ENCODE measurements at regions not wholly inside any gene's neighbourhood (a gene's known extent, or its start where the extent isn't known, plus 50 kb on each side); places are given as distances from the start of the nearest gene placed in this dataset.

DNA sequence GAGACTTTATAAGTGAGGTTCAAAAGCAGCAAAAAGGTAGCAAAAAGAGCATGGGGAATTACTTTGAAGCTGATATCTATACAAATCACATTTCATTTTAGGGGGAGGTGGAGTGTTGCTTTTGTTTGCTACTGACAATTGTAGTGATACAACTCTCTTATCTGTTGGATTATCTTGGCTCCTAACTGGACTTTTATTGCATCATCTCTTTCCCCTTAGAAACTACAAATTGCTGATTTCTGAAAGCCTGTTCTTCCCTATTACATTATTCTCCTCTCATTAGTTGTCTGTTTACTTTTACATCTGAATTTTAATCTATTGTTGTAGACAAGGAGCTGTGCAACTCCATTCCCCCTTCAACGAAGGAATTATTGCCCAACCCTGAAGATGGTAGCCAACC lies 75.0 kb upstream of the GNPDA2 start:
- TF ChIP-seq ZFP30 (CRISPR knock-in tag; IDR thresholded peaks at IDR 0.05), result no peak
- TF ChIP-seq, protein P1, sequence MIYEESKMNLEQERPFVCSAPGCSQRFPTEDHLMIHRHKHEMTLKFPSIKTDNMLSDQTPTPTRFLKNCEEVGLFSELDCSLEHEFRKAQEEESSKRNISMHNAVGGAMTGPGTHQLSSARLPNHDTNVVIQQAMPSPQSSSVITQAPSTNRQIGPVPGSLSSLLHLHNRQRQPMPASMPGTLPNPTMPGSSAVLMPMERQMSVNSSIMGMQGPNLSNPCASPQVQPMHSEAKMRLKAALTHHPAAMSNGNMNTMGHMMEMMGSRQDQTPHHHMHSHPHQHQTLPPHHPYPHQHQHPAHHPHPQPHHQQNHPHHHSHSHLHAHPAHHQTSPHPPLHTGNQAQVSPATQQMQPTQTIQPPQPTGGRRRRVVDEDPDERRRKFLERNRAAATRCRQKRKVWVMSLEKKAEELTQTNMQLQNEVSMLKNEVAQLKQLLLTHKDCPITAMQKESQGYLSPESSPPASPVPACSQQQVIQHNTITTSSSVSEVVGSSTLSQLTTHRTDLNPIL (CRISPR knock-in tag; IDR thresholded peaks at IDR 0.05; ENCODE audit: low read depth), result no peak
- TF ChIP-seq, protein P2, sequence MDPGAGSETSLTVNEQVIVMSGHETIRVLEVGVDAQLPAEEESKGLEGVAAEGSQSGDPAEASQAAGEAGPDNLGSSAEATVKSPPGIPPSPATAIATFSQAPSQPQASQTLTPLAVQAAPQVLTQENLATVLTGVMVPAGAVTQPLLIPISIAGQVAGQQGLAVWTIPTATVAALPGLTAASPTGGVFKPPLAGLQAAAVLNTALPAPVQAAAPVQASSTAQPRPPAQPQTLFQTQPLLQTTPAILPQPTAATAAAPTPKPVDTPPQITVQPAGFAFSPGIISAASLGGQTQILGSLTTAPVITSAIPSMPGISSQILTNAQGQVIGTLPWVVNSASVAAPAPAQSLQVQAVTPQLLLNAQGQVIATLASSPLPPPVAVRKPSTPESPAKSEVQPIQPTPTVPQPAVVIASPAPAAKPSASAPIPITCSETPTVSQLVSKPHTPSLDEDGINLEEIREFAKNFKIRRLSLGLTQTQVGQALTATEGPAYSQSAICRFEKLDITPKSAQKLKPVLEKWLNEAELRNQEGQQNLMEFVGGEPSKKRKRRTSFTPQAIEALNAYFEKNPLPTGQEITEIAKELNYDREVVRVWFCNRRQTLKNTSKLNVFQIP (CRISPR knock-in tag; IDR thresholded peaks at IDR 0.05; ENCODE audit: borderline replicate concordance, low read depth), result no peak
- no peak for TF ChIP-seq RARB (CRISPR knock-in tag; IDR thresholded peaks at IDR 0.05)
- TF ChIP-seq SNAI2 (CRISPR knock-in tag; IDR thresholded peaks at IDR 0.05), result no peak
- no peak for TF ChIP-seq GLIS3 (CRISPR knock-in tag; IDR thresholded peaks at IDR 0.05)
- no peak for TF ChIP-seq ARNTL (CRISPR knock-in tag; IDR thresholded peaks at IDR 0.05; ENCODE audit: borderline replicate concordance, low read depth)
- TF ChIP-seq ZC3H10 (CRISPR knock-in tag; IDR thresholded peaks at IDR 0.05), result no peak
- TF ChIP-seq ZNF70 (CRISPR knock-in tag; IDR thresholded peaks at IDR 0.05), result no peak
- TF ChIP-seq, protein P3, sequence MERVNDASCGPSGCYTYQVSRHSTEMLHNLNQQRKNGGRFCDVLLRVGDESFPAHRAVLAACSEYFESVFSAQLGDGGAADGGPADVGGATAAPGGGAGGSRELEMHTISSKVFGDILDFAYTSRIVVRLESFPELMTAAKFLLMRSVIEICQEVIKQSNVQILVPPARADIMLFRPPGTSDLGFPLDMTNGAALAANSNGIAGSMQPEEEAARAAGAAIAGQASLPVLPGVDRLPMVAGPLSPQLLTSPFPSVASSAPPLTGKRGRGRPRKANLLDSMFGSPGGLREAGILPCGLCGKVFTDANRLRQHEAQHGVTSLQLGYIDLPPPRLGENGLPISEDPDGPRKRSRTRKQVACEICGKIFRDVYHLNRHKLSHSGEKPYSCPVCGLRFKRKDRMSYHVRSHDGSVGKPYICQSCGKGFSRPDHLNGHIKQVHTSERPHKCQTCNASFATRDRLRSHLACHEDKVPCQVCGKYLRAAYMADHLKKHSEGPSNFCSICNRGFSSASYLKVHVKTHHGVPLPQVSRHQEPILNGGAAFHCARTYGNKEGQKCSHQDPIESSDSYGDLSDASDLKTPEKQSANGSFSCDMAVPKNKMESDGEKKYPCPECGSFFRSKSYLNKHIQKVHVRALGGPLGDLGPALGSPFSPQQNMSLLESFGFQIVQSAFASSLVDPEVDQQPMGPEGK (CRISPR knock-in tag; IDR thresholded peaks at IDR 0.05; ENCODE audit: borderline replicate concordance), result no peak
- TF ChIP-seq ESRRG (CRISPR knock-in tag; IDR thresholded peaks at IDR 0.05), result no peak
- TF ChIP-seq CSDC2 (CRISPR knock-in tag; IDR thresholded peaks at IDR 0.05), result no peak
- TF ChIP-seq, protein P4, sequence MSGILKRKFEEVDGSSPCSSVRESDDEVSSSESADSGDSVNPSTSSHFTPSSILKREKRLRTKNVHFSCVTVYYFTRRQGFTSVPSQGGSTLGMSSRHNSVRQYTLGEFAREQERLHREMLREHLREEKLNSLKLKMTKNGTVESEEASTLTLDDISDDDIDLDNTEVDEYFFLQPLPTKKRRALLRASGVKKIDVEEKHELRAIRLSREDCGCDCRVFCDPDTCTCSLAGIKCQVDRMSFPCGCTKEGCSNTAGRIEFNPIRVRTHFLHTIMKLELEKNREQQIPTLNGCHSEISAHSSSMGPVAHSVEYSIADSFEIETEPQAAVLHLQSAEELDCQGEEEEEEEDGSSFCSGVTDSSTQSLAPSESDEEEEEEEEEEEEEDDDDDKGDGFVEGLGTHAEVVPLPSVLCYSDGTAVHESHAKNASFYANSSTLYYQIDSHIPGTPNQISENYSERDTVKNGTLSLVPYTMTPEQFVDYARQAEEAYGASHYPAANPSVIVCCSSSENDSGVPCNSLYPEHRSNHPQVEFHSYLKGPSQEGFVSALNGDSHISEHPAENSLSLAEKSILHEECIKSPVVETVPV (CRISPR knock-in tag; IDR thresholded peaks at IDR 0.05), result no peak
- no peak for TF ChIP-seq TCF4 (CRISPR knock-in tag; IDR thresholded peaks at IDR 0.05; ENCODE audit: borderline replicate concordance)
- no peak for TF ChIP-seq ZFP3 (CRISPR knock-in tag; IDR thresholded peaks at IDR 0.05)
- no peak for TF ChIP-seq ZNF565 (CRISPR knock-in tag; conservative IDR thresholded peaks at IDR 0.05; ENCODE audit: low read depth)
- no peak for ATAC-seq

DNA sequence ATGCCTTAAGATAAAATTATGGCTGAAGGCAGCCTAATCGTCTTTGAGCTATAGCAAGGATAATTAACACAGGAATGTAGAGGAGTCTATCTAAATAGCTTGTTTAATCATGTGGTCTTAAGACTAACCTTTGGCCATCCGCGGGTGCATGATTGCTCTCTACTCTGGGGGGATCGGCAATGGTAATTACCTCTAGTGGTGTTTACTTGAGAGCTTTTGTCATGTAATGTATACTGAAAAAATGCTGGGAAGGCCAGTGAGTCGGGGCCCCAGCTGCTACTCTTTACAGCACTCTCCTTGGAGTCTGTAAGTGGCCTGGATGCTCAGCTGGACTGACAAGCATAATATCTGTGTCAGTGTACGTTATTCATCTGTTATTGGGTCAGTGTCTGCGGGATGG lies 65.5 kb upstream of the GNPDA2 start:
- TF ChIP-seq, protein P1 (CRISPR knock-in tag; IDR thresholded peaks at IDR 0.05; ENCODE audit: low read depth), result no peak
- no peak for TF ChIP-seq ZFP30 (CRISPR knock-in tag; IDR thresholded peaks at IDR 0.05)
- TF ChIP-seq CSDC2 (CRISPR knock-in tag; IDR thresholded peaks at IDR 0.05), result no peak
- no peak for TF ChIP-seq BACH2 (CRISPR knock-in tag; IDR thresholded peaks at IDR 0.05; ENCODE audit: borderline replicate concordance)
- TF ChIP-seq, protein P2 (CRISPR knock-in tag; IDR thresholded peaks at IDR 0.05; ENCODE audit: borderline replicate concordance, low read depth), result no peak
- no peak for TF ChIP-seq ZFP3 (CRISPR knock-in tag; IDR thresholded peaks at IDR 0.05)
- ATAC-seq, result no peak

DNA sequence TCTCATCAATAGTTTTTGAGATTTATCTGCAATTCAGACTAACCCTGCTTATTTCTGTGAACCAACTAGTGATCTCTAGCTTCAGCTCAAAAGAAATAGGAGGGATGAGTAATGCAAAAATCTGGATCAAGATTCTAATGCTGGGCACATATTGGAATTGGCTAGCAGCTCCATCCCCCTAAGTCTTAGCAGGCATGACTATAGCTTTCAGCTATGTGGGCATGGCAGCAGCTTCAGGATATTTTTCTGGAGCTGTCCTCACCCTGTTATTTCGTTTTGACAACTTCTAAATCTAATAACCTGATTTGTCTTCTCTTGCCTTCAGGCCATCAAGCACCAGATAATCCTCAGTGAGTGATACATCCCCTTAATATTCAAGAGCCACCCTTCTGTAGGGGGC lies 50.8 kb upstream of the GNPDA2 start:
- no peak for ATAC-seq
- TF ChIP-seq ISL1 (CRISPR knock-in tag; IDR thresholded peaks at IDR 0.05), result no peak
- TF ChIP-seq ZNF8 (CRISPR knock-in tag; IDR thresholded peaks at IDR 0.05), result no peak
- TF ChIP-seq, protein P5, sequence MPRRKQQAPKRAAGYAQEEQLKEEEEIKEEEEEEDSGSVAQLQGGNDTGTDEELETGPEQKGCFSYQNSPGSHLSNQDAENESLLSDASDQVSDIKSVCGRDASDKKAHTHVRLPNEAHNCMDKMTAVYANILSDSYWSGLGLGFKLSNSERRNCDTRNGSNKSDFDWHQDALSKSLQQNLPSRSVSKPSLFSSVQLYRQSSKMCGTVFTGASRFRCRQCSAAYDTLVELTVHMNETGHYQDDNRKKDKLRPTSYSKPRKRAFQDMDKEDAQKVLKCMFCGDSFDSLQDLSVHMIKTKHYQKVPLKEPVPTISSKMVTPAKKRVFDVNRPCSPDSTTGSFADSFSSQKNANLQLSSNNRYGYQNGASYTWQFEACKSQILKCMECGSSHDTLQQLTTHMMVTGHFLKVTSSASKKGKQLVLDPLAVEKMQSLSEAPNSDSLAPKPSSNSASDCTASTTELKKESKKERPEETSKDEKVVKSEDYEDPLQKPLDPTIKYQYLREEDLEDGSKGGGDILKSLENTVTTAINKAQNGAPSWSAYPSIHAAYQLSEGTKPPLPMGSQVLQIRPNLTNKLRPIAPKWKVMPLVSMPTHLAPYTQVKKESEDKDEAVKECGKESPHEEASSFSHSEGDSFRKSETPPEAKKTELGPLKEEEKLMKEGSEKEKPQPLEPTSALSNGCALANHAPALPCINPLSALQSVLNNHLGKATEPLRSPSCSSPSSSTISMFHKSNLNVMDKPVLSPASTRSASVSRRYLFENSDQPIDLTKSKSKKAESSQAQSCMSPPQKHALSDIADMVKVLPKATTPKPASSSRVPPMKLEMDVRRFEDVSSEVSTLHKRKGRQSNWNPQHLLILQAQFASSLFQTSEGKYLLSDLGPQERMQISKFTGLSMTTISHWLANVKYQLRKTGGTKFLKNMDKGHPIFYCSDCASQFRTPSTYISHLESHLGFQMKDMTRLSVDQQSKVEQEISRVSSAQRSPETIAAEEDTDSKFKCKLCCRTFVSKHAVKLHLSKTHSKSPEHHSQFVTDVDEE (CRISPR knock-in tag; IDR thresholded peaks at IDR 0.05), result no peak
- no peak for TF ChIP-seq GLIS3 (CRISPR knock-in tag; IDR thresholded peaks at IDR 0.05)
- no peak for TF ChIP-seq TOX (CRISPR knock-in tag; IDR thresholded peaks at IDR 0.05; ENCODE audit: borderline replicate concordance)
- TF ChIP-seq, protein P3 (CRISPR knock-in tag; IDR thresholded peaks at IDR 0.05; ENCODE audit: borderline replicate concordance), result no peak
- no peak for TF ChIP-seq ESRRG (CRISPR knock-in tag; IDR thresholded peaks at IDR 0.05)
- TF ChIP-seq RARB (CRISPR knock-in tag; IDR thresholded peaks at IDR 0.05), result no peak
- no peak for TF ChIP-seq SNAI2 (CRISPR knock-in tag; IDR thresholded peaks at IDR 0.05)
- no peak for TF ChIP-seq ZFP30 (CRISPR knock-in tag; IDR thresholded peaks at IDR 0.05)
- TF ChIP-seq ZFP3 (CRISPR knock-in tag; IDR thresholded peaks at IDR 0.05), result no peak
- TF ChIP-seq ZNF70 (CRISPR knock-in tag; IDR thresholded peaks at IDR 0.05), result no peak
- no peak for TF ChIP-seq ZNF565 (CRISPR knock-in tag; conservative IDR thresholded peaks at IDR 0.05; ENCODE audit: low read depth)
- TF ChIP-seq ARNTL (CRISPR knock-in tag; IDR thresholded peaks at IDR 0.05; ENCODE audit: borderline replicate concordance, low read depth), result no peak
- TF ChIP-seq BACH2 (CRISPR knock-in tag; IDR thresholded peaks at IDR 0.05; ENCODE audit: borderline replicate concordance), result no peak

All from SK-N-SH treated with all-trans-retinoic acid at 6 μM for 48 hours (cell line).